GM21717 (cell line): ENCODE measurements at regions not wholly inside any gene's neighbourhood (a gene's known extent, or its start where the extent isn't known, plus 50 kb on each side); places are given as distances from the start of the nearest gene placed in this dataset.
"Not testable (repeated sequence)": the region's sequence is repeated elsewhere in the genome, so short reads cannot be mapped to it uniquely, and the experiment has no call there.

Experiments
- ATAC-seq: cut with Tn5 transposase; IDR thresholded peaks from one replicate; pipeline ENCODE4 v1.9.1; 2021; ENCODE audit warnings: mild to moderate bottlenecking, moderate library complexity; ENCODE audit not compliant: unreplicated experiment

GRCh38 chr9:88835038-88835466 is 156.2 kb upstream of the S1PR3 start:
- ATAC-seq, result peak; percentile 61

- no peak for ATAC-seq
Observed at GRCh38 chr9:88835772-88836171, 155.5 kb upstream of the S1PR3 start.

GRCh38 chr9:88837731-88838130 is 153.5 kb upstream of the S1PR3 start:
- no peak for ATAC-seq

GRCh38 chr9:88849878-88850277 is 141.4 kb upstream of the S1PR3 start:
- not testable (repeated sequence) for ATAC-seq

- ATAC-seq, result no peak
Observed at GRCh38 chr9:88852794-88853193, 138.5 kb upstream of the S1PR3 start.

- ATAC-seq, result no peak
Observed at GRCh38 chr9:88870627-88871026, 120.6 kb upstream of the S1PR3 start.

- no peak for ATAC-seq
Observed at GRCh38 chr9:88871669-88872068, 119.6 kb upstream of the S1PR3 start.

GRCh38 chr9:88872192-88872946 is 118.9 kb upstream of the S1PR3 start:
- ATAC-seq, result no peak

GRCh38 chr9:88873635-88874034 is 117.6 kb upstream of the S1PR3 start:
- no peak for ATAC-seq

- no peak for ATAC-seq
Observed at GRCh38 chr9:88874391-88874790, 116.9 kb upstream of the S1PR3 start.

GRCh38 chr9:88875400-88876120 is 115.7 kb upstream of the S1PR3 start:
- ATAC-seq, result no peak

- ATAC-seq, result no peak
Observed at GRCh38 chr9:88880199-88880598, 111.1 kb upstream of the S1PR3 start.

- not testable (repeated sequence) for ATAC-seq
Observed at GRCh38 chr9:88884291-88884690, 107.0 kb upstream of the S1PR3 start.

GRCh38 chr9:88886762-88887161 is 104.5 kb upstream of the S1PR3 start:
- ATAC-seq, result not testable (repeated sequence)

GRCh38 chr9:88889386-88889785 is 101.9 kb upstream of the S1PR3 start:
- no peak for ATAC-seq

GRCh38 chr9:88890546-88890945 is 100.7 kb upstream of the S1PR3 start:
- ATAC-seq, result no peak

GRCh38 chr9:88891040-88891439 is 100.2 kb upstream of the S1PR3 start:
- no peak for ATAC-seq

GRCh38 chr9:88892724-88893123 is 98.5 kb upstream of the S1PR3 start:
- ATAC-seq, result no peak

GRCh38 chr9:88897081-88897480 is 94.2 kb upstream of the S1PR3 start:
- ATAC-seq, result no peak

- no peak for ATAC-seq
Observed at GRCh38 chr9:88898039-88898720, 93.1 kb upstream of the S1PR3 start.

GRCh38 chr9:88905506-88905905 is 85.8 kb upstream of the S1PR3 start:
- no peak for ATAC-seq

GRCh38 chr9:88915916-88916315 is 75.4 kb upstream of the S1PR3 start:
- no peak for ATAC-seq
